Right ventricle myocardium inferior (tissue), 1 donor: ENCODE measurements at regions not wholly inside any gene's neighbourhood (a gene's known extent, or its start where the extent isn't known, plus 50 kb on each side); places are given as distances from the start of the nearest gene placed in this dataset.
A peak's percentile ranks its signal among the peaks of the same experiment; 100 is the strongest.

Experiments used
- ATAC-seq: fragments of 200-7000 bp; cut with Tn5 transposase; one replicate; pipeline ENCODE4 v1.9.1; 2020; ENCODE audit warnings: mild to moderate bottlenecking, moderate library complexity
- DNase-seq: peaks from one replicate; pipeline ENCODE4 v3.0.0; 2021; ENCODE audit errors: missing footprints
- intact Hi-C: fragments of 100-400 bp; cut with DNase I; formaldehyde crosslinking; loops from one replicate; pipeline ENCODE4 v1.11.0; 2022
- donor health status: DM: no; HTN: yes; CAD: no; lungs with severe emphysema.

DNA sequence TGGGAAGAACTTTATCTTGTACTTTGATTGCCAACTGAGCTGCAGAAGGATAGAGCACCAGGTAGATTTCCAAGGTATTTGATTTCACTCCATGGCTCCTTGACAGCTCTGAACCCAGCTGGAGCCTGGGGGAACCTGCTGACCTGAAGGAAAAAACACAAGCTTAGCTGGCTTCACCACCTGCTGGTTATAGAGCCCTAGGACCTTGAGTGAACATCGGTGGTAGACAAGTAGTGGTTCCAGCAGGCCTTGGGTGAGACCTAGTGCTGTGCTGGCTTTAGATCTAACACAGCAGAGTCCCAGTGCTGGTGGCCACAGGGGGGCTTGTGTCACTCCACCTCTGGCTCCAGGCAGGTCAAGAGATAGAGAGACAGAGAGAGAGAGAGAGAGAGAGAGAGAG is 1102.6 kb downstream of the ADGRL3 start:
- DNase-seq: no peak
- intact Hi-C loops: no loop called here
- no peak for ATAC-seq

DNA sequence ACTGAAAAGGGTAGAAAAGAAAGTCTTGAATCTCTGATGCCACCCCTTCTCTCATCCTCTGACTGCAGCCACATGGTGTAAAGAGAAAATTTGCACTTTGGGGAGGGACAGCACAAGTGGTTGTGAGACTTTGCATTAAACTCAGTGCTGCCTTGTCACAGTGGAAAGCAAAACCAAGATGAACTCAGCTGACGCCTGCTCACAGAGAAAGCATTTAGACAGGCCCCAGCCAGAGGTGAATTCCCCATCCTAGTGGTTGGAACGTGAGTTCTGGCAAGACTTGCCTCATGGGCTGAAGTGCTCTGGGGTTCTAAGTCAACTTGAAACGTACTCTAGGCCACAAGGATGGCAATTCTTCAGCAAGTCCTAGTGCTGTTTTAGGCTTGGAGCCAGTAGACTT is 1101.4 kb downstream of the ADGRL3 start:
- intact Hi-C loops: no loop called here
- no peak for DNase-seq
- ATAC-seq: no peak

DNA sequence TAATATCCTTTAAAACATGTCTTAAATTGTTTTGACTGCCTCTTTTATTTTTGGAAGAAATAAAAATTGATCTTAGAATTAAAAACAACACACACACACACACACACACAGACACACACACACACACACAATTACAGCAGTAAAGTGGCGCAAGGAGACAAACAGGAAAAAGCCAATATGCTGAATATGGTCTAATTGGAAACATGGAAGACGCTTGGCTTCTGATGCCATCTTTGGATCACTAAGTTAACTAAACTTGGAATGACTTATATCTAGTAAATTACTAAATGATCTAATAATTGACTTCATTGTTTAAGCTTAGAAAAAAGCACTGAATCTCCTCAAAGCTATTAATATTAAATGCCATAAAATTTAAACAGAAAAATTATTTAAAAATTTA is 1093.4 kb downstream of the ADGRL3 start:
- no peak for ATAC-seq

DNA sequence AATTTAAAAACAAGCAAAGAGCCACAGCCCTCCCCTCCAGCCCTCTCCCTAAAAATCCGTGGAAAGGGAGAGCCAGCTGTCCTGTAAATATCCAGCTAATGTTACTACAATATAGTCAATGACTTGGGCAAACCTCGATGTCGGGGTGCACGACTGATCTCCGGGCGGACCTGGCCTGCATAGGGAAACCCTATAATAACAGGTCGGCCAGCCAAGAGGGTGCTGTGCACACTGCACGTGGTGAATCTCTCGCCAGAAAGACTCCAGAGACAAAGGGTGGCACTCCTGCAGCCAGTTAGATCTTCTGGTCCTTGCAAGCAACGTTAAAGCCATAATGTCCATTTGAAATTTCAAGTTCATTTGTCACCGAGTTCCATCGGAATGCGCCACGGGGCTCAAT is 1092.8 kb downstream of the ADGRL3 start:
- DNase-seq: peak; percentile 55
- intact Hi-C loops: no loop called here
- no peak for ATAC-seq

More for the DNA sequence above, 1093.4 kb downstream of the ADGRL3 start:
- intact Hi-C loops: no loop called here
- no peak for DNase-seq

DNA sequence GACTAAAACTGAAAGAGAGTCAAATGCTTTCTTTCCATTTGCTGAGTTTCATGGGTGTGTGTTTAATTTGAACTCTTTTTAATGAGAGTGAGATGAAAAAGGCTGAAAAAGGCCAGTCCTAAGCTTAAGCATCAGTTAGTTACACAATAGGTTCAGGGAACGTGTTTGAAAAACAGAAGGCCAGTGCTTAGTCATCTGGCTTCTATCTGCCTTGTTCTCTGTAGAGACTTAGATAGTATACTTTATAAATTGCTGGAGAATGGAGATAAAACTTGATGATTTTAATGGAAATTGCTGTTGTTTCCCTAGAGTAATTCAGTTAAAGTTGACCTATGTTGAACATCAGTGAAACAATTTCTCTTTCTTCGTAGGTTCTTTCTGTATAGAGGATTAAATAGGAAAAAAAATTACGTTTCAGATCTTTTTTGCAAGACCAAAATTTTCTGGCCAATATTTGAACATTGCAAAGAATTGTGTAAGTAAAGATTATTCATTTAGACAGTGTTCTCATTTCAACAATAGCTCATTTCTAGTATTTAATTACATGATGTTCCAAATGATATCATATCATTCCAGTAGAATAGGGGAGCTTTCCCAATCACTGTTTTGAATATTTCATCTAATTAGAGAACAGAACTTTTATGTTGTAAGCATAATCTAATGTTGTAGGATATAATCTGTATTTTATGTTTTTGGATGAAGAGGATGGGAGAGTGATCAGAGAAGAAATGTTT is 1088.8 kb downstream of the ADGRL3 start:
- intact Hi-C loops: no loop called here
- ATAC-seq: peak; percentile 91
- DNase-seq: no peak

DNA sequence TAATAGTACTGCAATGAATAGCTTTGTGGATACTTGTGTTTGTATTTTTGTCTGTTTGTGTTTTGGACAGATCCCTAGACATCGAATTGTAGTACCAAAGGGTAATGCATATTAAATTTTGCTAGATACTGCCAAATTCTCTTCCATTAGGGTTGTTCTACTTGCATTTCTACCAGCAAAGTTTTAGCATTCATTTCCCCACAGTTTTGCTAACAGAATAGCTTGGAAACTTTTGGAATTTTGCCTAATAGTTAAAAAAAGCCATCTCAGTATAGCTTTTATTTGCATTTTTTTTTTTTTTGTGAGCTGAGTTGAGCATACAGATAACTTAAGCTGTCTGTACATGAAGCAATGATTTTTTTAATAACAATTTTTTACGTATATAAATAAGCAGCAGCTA is 1084.9 kb downstream of the ADGRL3 start:
- ATAC-seq: no peak
- intact Hi-C loops: no loop called here

DNA sequence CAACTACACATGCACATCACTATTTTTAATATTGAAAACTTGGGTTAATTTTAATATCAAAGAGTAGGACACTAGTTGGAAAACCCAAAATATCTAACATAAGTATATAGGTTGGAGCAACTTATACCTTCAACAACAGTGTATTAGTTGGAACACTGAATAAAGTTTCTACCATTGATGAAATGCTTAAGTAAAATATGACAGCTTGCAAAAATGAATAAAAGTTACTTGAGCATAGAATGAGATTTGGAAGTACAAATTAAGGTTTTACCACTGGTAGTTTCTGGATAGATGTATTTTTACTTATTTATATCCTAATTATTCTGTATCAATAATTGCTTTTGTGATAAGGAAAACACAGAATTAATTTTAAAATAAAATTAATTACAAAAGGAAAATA is 1079.6 kb downstream of the ADGRL3 start:
- no peak for DNase-seq
- ATAC-seq: no peak
- intact Hi-C loops: no loop called here

More for the DNA sequence above, 1084.9 kb downstream of the ADGRL3 start:
- DNase-seq: no peak

DNA sequence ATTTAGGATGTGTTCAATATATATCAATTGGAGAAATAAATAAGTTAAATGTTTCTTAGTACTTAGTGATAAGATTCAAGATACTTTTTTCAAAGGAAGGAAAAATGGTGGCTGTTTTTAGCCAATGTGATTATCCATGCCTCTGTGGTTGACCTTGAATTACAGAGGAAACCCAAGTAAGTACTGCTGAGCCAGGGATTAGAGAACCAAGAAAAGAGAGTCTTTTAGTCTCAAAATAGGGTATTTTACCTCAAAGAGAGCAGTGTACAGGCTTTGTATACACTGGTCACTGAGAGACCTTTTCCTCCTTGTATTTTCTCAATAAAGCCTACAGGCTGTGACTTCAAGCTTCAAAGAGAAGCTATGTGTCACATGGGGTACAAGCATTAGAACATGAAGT is 1075.3 kb downstream of the ADGRL3 start:
- intact Hi-C loops: no loop called here
- DNase-seq (no peak), ATAC-seq (no peak)

DNA sequence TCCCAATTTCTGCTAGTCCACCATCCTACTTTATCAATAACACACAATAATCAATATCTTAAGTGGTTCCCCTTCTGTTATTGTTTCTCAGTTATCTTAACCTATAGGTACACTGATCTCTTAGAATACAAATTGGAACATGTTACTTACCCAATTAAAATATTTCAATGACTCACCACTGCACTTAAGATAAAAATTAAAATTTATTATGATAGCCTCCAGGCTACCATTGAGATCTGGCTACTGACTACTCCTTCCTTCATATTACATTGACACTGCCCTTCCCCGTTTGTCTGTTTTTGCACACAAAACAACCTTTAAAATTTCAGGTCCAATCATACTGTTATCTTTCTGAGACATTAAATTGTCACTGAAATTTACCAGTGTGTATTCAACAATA is 1074.7 kb downstream of the ADGRL3 start:
- ATAC-seq: no peak
- intact Hi-C loops: no loop called here
- no peak for DNase-seq

DNA sequence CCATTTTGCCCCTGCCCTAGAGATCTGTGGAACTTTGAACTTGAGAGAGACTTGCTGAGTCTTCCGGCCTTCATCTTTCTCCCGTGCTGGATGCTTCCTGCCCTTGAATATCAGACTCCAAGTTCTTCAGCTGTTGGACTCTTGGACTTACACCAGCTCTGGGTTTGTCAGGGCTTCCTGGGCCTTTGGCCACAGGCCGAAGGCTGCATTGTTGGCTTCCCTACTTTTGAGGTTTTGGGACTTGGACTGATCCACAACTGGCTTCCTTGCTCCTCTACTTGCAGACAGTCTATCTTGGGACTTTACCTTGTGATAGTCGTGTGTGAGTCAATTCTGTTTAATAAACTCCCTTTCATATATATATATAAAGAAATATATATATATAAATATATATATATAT is 1071.0 kb downstream of the ADGRL3 start:
- ATAC-seq (peak; percentile 63), DNase-seq (no peak)
- intact Hi-C loops: no loop called here

DNA sequence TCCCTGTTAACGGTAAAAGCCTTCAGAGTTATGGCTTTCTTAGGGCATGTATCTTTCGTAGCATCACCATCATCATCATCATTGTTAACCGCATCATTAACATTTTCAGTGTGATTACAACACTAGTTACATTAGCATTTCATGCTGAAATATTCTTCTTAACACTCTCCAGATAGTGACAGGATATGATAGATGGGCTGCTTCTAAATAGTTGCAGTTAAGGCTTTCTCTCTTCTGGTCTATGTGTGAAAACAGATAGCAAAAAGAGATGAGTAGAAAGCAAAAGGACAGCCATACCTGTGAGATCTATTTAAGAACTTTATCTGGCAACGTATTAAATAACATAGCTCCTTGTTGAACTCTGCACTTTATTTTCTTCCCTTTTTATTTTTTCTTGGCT is 1069.8 kb downstream of the ADGRL3 start:
- intact Hi-C loops: no loop called here
- DNase-seq (no peak), ATAC-seq (no peak)

DNA sequence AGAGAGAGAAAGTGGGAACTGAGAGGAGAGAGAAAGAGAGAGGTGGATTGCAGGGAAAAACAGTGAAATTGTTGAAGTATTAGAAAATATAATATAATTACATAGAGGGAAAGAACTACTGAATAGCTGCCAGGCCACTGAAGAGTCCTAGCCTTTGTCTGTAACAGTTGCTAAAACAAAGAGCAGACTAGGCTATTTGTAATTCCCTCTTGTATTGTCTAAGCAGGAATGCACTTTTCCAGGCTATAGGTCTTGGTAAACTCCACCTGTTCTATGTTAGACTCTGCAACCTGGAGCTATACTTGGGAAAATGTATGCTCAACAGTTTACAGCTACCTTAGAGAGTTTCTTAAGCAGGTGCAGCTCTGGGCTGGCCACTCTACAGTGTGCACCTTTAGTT is 1063.3 kb downstream of the ADGRL3 start:
- ATAC-seq: no peak
- intact Hi-C loops: no loop called here
- no peak for DNase-seq

DNA sequence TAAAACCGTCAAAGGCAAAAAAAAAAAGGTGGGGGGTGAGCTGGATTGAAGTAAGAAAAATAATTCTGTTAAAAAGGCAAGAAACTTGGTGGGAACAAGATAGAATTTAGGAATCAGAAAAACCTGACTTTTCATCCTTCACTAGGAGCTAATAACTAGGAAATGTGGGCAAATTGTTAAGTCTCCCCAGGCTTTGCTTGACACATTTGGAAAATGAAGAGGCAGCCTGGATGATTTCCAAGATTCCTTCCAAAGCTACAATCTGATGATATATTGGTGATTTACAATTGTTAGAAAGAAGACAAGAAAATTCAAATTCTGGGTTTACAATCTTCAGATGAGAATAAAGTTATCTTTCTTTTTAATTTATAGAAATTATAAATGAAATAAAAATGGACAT is 1062.5 kb downstream of the ADGRL3 start:
- ATAC-seq: no peak

DNA sequence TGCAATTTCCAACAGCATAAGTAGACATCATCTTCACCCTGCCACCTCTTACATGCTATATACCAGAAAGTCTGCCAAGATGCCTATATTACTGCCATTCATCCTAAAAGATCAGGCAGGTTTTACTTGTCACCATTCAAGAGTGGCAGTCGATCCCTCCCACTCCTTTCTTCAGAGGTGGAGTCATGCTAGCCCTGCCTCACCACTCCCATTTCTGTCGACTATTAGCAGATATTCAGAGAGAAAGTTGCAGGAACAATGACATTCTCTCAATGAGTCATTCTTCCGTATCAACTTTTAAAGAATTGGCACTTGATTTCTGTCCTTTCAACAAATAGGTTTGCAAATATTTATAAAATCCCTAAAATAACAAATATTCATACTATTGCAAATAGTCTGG is 1060.1 kb downstream of the ADGRL3 start:
- DNase-seq (no peak), ATAC-seq (no peak)
- intact Hi-C loops: no loop called here

More for the DNA sequence above, 1062.5 kb downstream of the ADGRL3 start:
- DNase-seq: no peak
- intact Hi-C loops: no loop called here

DNA sequence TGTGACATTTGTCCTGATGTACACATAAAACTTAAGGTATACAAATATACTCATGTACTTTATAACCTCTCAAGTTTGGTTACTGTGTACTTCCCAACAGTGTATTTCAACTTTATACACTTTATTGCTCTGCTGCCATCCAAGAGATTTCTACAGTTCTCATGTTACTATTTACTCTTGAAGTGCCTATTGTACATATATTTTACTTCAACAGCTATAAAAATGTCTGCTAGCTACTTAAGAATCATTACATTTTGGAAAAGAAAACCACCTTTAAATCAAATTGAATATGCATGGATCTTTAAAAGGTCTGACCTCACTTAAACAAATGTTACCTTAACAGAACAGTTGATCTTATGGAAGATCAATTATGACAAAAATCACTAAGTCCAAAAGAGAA is 1056.4 kb downstream of the ADGRL3 start:
- DNase-seq: no peak
- intact Hi-C loops: no loop called here
- ATAC-seq: no peak

DNA sequence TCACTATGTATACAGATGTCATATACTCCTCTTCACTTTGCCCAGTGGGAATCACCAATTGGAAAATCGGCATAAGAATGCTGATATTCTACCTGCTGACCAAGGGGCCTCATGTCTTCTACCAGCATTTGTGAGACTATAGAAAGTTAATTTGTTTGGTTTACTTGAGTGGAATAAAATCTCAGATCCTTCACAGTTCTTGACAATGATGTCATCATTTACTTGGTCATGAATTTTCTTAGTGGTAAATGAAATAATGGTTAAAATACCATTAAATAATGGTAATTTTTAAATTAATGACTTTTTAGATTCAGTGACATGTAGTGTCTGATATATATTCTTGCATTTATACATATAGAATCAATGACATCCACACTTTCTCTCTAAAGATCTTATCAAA is 1052.6 kb downstream of the ADGRL3 start:
- ATAC-seq: no peak
- DNase-seq: no peak
- intact Hi-C loops: no loop called here

DNA sequence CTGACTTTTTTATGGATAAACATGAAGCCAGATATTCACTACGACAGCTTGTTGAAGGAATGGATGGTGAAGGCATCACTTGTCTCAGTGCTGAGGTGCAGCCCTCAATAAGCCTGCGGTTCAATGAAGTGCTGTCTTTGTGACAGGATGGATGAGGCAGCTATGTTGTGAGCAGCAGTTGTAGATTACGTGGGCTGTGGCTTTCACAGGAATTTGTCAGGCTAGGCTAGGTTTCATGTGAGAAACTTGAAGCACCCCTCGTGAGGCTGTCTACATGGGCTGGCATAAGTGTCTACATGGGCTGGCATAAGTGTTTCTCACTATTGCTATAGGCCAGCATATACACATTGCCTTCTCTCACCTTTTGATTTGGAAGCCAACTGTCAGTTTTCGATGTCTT is 1050.0 kb downstream of the ADGRL3 start:
- ATAC-seq (no peak), DNase-seq (no peak)
- intact Hi-C loops: no loop called here

DNA sequence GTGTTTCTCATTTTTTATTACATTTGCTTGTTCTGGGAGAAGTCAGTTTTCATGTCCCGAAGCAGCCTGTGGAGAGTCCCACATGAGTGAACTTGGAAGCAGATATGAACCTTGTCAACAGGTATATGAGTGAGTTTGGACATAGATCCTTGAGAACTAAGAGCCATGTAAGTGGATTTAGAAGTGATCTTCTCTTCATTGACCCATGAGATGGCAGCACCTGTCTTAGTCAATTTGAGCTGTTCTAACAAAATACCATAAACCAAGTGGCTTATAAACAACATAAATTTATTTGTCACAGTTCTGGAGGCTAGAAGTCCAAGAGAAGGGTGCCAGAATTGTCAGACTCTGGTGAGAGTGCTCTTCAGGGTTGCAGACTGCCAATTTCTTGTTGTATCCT is 1043.8 kb downstream of the ADGRL3 start:
- no peak for ATAC-seq
- intact Hi-C loops: no loop called here
- no peak for DNase-seq

DNA sequence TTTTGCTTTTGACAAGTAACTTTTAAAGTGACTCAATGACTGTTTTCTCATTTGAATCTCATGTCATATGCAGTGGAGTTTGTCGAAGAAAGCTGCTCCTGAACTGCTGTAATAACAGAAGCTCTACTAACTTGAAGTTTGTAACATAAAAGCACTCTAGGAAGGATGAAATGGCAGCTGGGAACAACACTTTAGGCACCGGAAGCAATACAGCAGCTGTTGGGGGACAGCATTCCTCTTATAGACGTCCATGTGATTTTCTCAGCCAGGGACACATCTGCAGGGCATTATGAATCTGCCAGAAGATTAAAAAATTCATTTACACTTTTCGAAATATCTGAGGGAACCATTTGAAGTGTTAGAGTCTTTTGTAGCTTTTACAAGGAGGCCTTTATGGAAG is 1035.8 kb downstream of the ADGRL3 start:
- intact Hi-C loops: no loop called here

DNA sequence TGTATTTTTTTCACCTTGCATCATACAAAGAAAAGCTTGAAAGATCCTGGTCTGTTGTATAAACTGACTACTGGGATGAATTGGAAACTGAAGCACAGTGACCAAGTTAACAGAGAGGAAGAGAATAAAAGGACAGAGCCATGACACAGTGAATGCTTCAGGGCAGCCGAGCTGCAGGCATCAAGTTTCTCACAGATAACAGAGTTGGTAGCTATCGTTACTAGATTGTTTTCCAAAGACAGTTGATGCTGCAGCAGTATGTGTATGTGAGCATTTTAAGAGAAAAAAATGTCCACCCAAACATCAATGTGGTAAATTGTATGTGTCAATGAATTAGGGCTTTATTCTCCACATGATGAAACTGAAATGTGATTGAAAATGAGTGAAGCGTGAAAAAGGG is 1032.7 kb downstream of the ADGRL3 start:
- DNase-seq (no peak), ATAC-seq (peak; percentile 59)
- intact Hi-C loops: no loop called here

More for the DNA sequence above, 1035.8 kb downstream of the ADGRL3 start:
- DNase-seq (no peak), ATAC-seq (no peak)

DNA sequence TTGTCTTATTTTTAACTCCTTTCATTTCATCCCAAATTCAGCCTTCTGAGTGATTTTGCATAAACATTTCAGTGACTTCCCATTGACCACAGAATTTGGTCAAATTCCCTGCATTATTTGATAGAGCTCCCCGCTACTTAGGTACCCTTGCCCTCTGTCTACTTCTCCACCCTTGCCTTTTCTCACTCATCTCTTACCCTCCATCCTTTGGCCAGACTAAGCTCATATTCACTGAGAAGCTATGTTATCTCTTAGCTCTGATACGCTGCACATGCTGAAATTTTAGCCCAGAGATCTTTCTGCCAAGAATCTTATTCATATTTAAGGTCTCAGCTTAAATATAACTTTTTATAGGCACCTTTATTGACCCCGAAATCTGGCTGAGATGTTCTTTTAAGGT is 1031.9 kb downstream of the ADGRL3 start:
- DNase-seq: no peak
- intact Hi-C loops: no loop called here
- no peak for ATAC-seq
